Right hindlimb (tissue), 1 donor: ENCODE measurements at regions not wholly inside any gene's neighbourhood (a gene's known extent, or its start where the extent isn't known, plus 50 kb on each side); places are given as distances from the start of the nearest gene placed in this dataset.

Experiments used
- DNase-seq: peaks from one replicate; pipeline ENCODE4 v3.0.0-alpha.2; 2018

DNA sequence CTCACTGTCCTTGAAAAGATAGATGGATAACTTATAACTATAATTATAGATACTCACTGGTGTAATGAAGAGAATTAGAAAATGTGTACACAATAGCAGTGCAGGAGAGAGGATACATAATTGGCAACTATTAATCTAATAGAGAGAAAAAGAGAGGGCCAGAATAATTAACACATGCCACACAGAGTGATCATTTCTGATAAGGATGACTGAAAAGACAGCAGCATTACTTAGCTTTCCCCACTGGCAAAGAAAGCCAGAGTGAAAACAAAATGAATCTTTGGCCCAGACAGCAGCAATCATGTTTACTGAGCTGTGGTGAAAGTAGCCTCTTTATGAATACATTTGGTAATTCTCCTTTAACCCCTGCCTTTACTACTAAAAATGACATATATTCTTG is 493.3 kb upstream of the ROBO1 start:
- DNase-seq, result no peak

DNA sequence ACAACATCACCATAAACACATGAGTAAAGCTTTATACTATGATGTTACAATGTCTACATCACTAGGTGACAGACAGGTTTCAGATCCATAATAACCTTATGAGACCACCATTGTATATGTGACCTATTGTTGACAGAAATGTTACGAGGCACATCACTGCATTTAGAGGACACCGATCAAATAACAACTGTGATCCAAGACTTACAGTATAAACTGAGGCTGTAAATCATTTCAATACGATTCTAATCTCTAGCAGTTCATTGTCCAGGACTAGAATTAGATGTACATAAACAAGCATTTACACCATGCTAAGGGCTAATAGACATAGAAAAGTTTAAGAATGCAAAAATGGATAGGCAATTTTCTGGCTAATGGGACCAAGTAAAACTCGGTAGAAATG is 491.9 kb upstream of the ROBO1 start:
- DNase-seq, result no peak

DNA sequence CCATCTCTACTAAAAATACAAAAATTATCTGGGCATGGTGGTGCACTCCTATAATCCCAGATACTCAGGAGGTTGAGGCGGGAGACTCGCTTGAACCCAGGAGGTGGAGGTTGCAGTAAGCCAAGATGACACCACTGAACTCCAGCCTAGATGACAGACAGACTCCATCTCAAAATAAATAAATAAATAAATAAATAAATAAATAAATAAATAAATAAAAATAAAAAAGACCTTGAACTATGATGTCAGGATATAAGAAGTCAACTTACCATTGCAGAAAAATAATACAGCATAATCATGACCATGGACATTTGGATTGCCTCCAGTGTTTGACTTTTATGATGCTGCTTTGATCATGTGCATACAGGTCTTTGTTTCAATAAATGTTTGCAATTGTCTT is 484.3 kb upstream of the ROBO1 start:
- DNase-seq, result no peak

DNA sequence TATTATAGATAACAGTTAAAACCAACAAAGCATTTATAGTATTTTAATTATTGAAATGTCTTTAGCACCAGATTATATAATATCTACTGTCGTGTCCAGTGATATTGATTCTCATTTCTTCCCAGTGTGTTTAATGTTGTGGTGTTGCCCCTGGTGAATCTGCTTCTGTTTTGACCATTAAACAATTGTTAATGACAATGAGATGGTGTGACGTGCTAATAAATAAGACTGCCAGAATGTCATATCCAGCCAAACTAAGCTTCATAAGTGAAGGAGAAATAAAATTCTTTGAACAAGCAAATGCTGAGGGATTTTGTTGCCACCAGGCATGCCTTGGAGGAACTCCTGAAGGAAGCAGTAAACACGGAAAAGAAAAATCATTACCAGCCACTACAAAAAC is 480.0 kb upstream of the ROBO1 start:
- no peak for DNase-seq

DNA sequence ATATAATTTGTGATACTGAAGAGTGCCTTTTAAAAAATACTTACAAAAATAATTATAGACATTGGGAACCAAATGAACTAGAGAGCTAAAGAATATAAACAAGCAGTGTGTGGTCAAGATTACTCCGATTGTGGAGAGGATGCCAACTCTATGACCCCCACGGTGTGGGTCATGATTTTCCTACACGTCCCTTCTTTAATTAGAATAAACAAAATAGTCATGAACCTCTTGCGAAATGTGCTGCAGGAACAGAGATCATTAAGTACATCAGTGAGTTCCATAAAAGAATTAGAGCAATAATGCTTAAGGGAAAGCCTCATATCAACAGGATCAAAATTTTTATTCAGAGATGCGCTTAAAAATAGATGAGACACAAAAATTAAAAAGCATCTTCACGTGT is 476.6 kb upstream of the ROBO1 start:
- DNase-seq, result no peak

DNA sequence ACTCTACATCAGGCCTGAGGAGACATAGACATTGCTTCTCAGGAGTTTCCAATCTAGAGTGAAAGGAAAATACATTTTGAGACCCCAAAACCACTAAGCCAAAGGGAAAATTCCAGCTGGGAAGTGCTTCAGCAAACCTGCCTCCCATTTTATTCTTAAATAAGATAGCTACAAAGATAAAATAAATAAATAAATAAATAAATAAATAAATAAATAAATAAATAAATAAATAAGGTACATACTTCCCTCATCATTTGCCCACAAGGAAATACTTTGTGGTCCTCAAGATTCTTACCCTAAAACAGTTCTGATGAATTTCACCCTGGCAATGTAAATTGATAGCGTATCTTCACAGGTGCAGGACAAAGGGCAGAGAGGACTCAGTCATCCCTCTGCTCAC is 474.0 kb upstream of the ROBO1 start:
- DNase-seq, result no peak

DNA sequence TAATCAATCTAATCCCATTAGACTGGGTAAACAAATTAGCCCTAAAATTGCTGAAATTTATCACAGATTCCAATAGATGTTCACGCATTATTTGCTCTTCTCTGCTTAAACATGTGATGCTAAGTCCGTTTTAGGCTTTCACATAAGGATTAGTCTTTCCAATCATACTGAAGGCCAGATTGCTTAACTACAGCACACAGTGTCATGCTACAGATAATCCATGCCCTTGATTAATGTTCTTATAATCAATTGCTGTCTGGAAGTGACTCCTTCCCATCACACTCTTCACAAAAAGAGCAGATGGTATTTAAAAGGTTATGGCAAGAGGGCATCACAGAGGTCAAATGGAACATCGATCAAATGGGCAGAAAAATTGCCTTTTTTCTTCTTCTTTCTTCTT is 471.5 kb upstream of the ROBO1 start:
- DNase-seq, result no peak

DNA sequence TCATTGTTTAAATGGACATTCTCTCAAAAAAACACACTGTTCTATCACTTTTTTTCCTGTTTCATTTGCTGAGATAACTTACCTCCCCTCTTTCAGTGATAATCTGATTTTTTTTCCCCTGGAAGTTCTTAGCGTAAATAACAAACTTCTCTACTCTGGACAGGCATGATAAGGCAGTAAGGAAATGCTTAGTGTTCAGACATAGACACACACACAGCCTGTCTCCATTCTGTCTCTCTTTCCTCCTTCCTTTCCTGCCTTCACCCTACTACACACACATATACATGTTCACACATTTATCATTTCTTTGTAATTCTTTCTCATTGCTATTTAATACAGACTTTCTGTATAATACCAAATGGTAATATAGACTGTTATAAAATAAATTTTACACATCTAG is 470.8 kb upstream of the ROBO1 start:
- DNase-seq, result no peak

DNA sequence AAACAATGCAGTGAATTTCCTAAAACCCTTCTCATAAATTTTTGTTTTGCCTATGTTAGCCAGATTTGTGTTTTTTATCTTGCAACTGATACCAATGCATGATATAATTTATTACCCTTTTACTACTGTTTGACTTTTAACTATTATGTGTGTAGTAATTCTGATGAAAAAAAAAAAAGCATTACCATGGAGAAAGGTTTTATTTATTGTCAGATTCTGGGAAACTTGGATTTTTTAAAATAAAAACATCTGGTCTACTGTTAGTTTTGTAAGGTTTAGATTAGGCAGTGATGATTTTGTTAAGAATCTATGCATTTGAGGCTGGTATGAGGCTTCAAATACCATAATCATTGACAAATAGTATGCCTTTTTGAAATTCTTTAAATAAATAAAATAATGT is 470.4 kb upstream of the ROBO1 start:
- no peak for DNase-seq

DNA sequence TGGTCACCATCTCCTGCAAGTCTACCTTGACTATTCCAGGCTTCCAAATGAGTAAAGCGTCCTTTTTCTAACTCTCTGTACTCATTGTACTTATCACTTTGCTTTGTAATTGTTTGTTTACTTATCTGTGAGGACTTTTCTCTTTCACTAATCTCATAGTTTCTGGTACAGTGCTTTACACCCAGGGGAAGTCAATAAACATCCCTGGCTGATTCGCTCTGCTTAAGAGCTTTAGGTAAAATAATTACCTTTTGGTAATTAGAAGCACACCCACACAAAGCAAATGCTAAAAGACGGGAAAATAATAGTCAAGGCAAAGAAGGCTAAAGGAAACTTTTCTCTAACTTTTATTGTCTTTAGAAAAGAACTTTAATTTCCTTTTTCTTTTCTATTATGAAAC is 466.9 kb upstream of the ROBO1 start:
- no peak for DNase-seq

DNA sequence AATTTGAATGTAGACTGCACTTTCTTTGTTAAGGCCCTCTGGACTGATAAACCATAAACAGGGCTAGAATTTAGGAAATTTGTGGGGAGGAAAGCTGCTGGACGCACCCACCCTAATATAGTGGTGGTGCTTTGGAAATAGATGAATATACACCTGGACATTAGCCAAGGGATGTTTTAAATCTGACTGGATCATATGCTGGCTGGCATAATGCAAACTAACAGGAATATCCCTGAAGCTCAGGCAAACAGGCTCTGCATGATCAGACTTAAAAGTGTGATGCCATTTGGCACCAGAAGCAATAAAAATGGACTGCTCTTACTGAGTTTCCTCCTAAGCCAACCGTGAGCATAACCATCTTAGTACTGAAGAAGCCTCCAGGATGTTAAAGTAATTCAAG is 465.8 kb upstream of the ROBO1 start:
- no peak for DNase-seq

DNA sequence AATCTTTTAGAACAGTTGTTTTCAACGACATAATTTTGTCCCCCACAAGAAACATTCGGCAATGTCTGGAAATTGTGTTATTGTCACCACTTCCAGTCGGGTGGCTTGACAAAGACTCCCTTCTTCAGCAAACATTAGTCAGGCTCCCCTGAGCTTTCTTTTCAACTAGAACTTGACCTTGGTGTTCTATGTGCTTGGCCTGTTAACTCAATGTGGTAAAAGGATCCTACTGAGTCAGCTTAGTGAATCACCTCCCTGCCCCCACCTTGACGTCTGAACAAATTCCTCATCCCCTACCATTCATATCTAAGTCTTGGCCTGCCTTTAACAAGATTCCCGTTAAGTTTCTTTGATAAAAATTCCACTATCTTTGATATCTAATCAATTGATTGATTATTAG is 465.0 kb upstream of the ROBO1 start:
- no peak for DNase-seq

DNA sequence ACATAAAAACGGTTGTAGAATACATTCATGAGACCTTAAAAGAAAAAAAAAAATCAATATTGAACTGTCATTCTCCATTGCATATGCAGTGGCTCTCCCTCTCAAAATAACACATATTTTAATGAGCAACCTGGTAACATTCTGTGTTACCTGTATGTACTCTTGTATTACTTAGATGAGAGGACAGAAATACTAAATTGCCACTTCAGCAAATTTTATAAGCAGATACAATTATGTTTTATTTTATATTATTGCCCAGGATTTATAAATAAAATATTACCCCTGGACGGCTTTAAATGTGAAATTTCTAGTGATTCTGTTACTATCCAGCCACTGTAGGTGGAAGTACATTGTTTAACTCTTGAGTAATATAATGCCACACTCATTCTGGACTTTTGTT is 463.2 kb upstream of the ROBO1 start:
- DNase-seq, result no peak

DNA sequence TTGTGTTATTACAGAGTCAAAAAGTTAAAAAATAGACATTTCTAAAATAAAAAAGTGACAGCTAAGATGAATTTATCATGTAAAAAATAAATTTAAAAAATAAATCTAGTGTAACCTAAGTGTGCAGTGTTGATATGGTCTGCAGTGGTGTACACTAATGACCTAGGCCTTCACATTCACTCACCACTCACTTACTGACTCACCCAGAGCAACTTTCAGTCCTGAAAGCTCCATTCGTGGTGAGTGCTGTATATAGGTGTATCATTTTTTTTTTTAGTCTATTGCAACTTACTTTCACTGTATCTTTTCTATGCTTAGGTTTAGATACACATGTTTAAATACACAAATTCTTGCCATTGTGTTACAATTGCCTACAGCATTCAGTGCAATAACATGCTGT is 459.4 kb upstream of the ROBO1 start:
- no peak for DNase-seq

DNA sequence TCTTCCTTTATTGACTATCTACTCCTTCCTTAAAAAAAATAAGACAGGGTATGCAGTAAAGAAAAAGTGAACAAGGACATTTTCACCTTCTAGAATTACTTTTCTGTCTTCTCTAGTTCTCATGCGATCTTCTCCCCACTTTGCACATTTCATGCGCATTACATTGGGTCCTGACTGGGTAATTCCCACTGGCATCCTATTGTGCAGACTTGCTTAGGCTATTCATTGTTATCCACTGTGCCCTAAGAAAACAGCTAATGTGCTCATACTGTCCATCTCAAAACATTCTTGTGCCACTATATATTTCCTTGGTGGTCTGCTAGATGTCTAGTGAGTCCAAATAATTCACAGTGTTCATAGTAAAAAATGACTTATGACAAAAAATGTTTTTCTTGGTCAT is 447.4 kb upstream of the ROBO1 start:
- no peak for DNase-seq

DNA sequence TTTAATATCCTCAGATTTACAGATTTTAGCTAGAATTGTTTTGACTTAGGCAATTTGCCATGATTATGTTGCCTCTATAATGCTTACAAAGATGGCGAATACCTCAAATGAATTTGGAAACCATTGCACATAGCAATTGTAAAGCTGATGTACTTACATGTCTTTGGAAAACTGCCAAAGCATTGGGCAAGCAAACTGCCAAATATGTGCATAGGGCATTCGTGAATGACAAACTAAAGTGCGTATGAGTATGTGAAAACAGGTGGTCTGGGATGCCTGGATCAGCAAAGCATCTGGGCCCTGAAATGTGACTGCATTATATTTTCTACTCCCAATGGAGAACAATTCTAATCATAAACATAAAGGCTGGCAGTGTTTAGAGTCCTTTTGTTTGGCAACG is 445.3 kb upstream of the ROBO1 start:
- peak; percentile 39 for DNase-seq

DNA sequence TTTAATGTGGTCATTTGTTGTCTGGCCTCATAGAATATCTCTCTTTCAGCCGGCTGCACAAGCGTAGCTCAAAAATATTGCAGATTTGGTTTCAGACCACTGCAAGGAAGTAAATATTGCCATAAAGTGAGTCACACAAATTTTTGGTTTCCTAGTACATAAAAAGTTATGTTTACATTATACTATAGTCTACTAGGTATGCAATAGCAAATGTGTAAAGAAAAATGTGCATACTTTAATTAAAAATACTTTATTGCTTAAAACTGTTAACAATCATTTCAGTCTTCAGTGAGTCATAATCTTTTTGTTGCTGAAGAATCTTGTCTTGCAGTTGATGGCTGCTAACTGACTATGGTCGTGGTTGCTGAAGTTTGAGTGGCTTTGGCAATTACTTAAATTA is 425.1 kb upstream of the ROBO1 start:
- DNase-seq, result no peak

DNA sequence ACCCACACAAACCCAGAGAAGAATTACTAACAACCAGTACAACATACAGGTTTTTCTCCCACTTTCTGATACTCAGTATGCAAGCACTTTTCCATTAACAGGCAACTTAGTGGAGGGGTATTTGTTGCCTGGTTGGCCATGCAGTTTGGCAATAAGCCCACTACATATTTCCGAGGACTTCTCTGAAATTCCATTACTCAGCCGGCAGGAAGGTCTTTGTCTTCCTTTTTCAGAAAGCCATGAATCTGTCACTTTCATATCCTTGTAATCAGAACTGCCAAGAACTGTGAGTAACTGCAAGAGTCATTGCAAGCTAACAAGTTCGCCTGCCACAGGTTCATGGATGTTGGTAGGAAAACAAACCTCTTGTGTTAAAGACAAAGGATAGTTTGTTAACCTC is 422.3 kb upstream of the ROBO1 start:
- DNase-seq, result peak; percentile 49

DNA sequence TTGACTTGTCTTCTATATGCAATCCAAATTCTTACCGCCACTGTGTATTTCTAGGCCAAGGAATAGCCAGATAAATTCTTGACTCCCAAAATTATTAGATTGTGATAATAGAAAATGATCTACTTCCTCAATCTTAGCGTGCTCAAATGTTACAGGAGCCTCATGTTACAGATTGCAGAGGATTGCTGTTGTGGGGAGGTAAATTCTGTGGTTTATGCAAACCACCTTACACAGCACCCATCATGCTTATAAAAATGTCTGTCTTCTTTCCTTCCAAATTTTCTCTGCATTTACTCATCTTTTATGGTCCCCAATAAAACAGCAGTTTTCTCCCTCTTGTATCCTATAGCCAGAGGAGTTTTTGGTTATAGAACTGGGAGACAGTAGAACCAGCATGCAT is 420.2 kb upstream of the ROBO1 start:
- DNase-seq, result no peak

DNA sequence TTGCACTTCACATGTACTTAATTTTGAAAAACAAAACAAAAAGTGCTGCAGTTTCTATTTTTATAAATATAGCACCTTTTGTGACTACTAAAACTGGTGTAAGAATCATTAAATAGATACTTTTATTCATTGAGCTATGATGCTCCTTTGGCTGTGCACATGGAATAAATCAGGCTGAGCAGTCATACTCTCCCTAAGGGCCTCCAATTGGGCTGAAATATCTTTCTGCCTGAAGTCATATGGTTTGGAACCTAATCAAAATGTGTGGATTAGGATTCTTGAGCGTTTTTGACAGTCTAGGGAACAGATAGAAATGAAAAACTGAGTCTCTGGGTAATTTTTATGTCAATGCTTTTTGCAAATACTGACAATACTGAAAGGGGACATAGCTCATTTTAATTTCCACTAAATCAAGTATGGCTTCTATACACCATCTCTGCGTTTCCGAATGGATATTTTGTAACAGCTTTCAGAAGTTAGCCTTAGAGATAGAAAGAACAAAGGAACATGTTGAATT is 392.2 kb upstream of the ROBO1 start:
- no peak for DNase-seq

DNA sequence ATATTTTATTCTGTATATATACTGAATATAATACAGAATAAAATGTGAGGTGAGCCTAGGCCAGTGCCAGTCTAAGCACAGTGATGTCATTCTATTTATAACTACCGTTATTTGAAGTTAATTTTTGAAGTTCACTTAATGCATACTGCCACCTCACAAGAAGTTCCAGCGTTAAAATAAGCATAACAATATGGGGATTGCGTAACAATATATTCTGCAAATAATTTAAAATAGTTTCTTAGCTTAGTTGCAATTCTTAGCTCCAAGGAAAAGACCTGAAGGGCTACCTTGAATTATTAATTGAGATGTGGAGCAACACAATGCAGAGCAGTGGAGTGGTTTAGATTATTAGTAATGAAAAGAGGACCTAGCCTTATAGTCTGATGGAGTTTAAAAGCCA is 390.5 kb upstream of the ROBO1 start:
- DNase-seq, result no peak

DNA sequence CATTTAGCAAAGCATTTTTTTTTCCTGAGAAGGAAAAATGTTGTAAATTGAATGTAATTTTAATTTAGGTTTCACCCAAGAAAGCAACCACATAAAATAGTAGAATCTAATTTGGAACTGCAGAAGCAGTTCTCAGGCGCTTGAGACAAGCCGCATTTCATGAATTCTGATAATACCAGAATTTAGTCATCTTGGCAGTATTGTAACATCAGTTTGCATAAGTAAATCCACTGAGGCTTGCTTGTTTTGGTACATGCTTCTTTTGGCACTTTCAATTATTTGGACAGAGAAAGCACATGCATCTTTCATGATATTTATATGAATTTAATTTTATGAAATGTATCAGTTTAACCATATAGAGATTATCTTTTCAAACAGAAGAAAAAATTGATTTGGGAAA is 389.7 kb upstream of the ROBO1 start:
- no peak for DNase-seq

DNA sequence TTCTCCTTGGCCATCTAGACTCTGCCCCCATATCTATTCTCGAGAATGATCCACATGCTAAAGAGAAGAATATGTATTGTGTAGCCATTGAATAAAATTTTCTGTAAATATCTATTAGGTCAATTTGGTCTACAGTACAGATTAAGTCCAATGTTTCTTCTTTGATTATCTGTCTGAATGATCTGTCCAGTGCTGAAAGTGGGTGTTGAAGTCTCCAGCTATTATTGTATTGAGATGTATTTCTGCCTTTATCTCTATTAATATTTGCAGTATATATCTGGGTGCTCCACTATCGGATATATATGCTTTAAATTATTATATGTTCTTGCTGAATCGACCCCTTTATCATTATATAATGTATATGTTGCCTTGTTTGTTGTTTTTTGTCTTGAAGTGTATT is 384.9 kb upstream of the ROBO1 start:
- no peak for DNase-seq

DNA sequence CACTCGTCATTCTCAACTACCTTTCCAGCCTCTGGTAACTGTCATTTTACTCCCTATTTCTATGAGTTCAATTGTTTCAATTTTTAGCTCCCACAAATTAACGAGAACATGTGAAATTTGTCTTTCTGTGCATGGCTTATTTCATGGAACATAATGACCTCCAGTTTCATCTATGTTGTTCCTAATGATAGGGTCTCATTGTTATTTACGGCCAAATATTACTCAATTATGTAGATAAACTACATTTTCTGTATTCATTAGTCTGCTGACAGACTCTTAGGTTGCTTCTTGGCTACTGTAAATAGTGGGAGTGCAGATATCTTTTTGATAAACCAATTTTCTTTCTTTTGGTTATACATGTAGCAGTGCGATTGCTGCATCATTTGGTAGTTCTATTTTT is 374.9 kb upstream of the ROBO1 start:
- DNase-seq, result no peak

DNA sequence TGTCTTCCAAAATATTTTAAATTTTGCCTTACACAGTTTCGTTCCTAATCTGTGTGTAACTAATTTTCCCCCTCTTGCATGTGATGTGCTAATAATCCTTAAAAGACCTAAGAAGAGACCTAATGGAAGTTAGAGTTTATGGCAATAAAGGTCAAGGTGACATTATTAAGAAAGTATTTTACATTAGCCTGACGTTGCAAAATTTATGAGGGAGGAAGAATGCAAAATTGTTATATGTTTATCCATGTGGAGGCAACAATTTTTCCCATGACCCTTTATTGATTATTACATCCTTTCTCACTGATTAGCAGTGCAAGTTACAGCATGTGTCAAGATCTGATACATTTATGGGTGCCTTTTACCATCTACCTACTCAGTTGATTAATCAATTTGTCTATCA is 373.8 kb upstream of the ROBO1 start:
- DNase-seq, result no peak

DNA sequence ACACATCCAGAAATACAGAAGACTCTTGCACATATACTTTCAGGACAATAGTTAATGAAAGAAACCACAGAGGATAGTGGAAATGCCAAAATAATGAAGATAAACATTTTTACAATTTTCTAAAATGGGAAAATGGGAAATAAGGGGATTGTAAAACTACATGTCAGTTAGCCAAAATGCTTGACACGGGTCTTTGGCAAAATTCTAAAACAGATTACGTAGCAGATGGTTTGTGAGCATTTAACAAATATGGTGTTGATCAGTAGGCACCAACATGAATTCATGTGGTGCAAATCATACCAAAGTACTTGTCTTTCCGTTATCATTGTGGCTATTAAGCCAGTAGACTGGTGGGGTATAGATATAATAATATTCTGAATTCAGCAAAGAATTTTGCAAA is 348.5 kb upstream of the ROBO1 start:
- DNase-seq, result no peak
